Esophagus (tissue), 2 donors: ENCODE measurements at regions not wholly inside any gene's neighbourhood (a gene's known extent, or its start where the extent isn't known, plus 50 kb on each side); places are given as distances from the start of the nearest gene placed in this dataset.

Experiments
- H3K27ac ChIP-seq, 2 donors: one replicate each; pipeline ENCODE4 v1.5.1; 2013; ENCODE audit warnings: low read depth in 2 of 2, mild to moderate bottlenecking in 2 of 2, inconsistent platforms in 1 of 2, low read length in 1 of 2, moderate library complexity in 1 of 2
- H3K27me3 ChIP-seq, 2 donors: one replicate each; pipeline ENCODE4 v1.6.1; 2013; ENCODE audit warnings: low read length in 2 of 2, control low read depth in 1 of 2, mild to moderate bottlenecking in 1 of 2; ENCODE audit not compliant: insufficient read depth in 2 of 2, control insufficient read depth in 1 of 2
- H3K36me3 ChIP-seq, 2 donors: one replicate each; pipeline ENCODE4 v1.6.1; 2013; ENCODE audit warnings: low read length in 1 of 2; ENCODE audit not compliant: control insufficient read depth in 2 of 2, insufficient read depth in 2 of 2
- H3K4me1 ChIP-seq, 2 donors: one replicate each; pipeline ENCODE4 v1.6.1; 2013; ENCODE audit warnings: low read length in 1 of 2; ENCODE audit not compliant: control insufficient read depth in 2 of 2, insufficient read depth in 2 of 2
- H3K4me3 ChIP-seq, 2 donors: one replicate each; pipeline ENCODE4 v1.5.1; 2013; ENCODE audit warnings: low read length in 2 of 2, mild to moderate bottlenecking in 2 of 2, low read depth in 1 of 2, moderate library complexity in 1 of 2
- H3K9me3 ChIP-seq, 2 donors: one replicate each; pipeline ENCODE4 v1.6.1; 2013; ENCODE audit warnings: mild to moderate bottlenecking in 2 of 2, low read depth in 1 of 2, low read length in 1 of 2, moderate library complexity in 1 of 2; ENCODE audit not compliant: control insufficient read depth in 2 of 2, insufficient read depth in 1 of 2
- WGBS, 2 donors: extraction: QIAGEN DNeasy Blood & Tissue Kit; methylation state at CpG; one replicate each; pipeline ENCODE4 v1.1.7; 2013; 5-methylcytosine and 5-hydroxymethylcytosine counted together
- donor health status: healthy with polysubstance abuse.
- donor health status: Bipolar disorder and iron deficiency.

- H3K4me3 ChIP-seq, result no peak overlapping the region
- H3K9me3 ChIP-seq, result no peaks in the 10 kb centered on the region
- WGBS, 2 donors, result 59 to 73% methylated on average over 2 of the region's 2 CpGs
- H3K4me1 ChIP-seq, result no peaks in the 10 kb centered on the region
- no peak overlapping the region for H3K27ac ChIP-seq
- H3K27me3 ChIP-seq, result no peaks in the 10 kb centered on the region
- H3K36me3 ChIP-seq, result no peaks in the 10 kb centered on the region
Observed at GRCh38 chr14:84181072-84181471, 1348.9 kb upstream of the FLRT2 start.

DNA sequence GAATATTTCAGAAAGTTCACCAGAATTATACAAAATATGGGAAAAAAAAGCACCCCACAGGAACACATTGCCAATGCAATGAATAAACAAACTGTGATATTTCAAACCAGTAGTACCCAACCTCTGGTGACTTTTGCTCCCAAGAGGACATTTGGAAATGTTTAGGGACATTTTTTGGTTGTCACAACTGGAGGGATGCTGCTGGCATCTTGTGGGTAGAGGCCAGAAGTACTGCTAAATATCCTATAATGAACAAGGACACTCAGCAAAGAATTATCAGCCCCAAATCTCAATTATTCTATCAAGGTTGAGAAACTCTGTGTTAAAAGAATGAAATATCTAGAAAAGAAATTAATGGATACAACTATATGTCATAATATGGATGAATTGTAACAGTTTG lies 1334.4 kb upstream of the FLRT2 start:
- Histone ChIP-seq H3K36me3 (no peaks in the 10 kb centered on the region), H3K9me3 (no peaks in the 10 kb centered on the region), H3K4me3 (no peak overlapping the region), H3K27ac (no peak overlapping the region), H3K27me3 (no peaks in the 10 kb centered on the region), H3K4me1 (no peaks in the 10 kb centered on the region)

- Histone ChIP-seq H3K27ac (no peak overlapping the region), H3K27me3 (no peaks in the 10 kb centered on the region), H3K4me3 (no peak overlapping the region), H3K36me3 (no peaks in the 10 kb centered on the region), H3K9me3 (no peaks in the 10 kb centered on the region), H3K4me1 (no peaks in the 10 kb centered on the region)
- WGBS, 2 donors, result 68 to 74% methylated on average over 1 of the region's 1 CpG
Observed at GRCh38 chr14:84197704-84198103, 1332.2 kb upstream of the FLRT2 start.

DNA sequence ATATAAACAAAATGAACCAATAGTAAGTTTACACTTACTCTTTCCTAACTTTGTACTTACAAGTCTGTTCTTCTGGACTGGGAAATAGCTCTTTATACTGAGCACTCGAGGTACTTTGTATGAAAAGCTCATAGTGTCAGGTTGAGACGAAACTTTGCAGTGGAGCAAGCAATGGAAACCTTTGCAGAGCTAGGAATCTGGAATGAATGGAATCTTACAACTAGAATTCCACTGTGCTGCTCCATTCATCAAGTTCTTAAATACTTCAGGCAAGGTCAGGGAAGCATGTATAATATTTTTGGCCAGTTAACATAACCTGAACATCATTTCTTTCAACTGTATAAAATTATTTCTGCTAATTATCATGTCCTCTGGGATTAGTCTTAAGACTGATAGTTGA lies 1327.5 kb upstream of the FLRT2 start:
- Histone ChIP-seq H3K4me3 (no peak overlapping the region), H3K9me3 (no peaks in the 10 kb centered on the region), H3K27ac (no peak overlapping the region), H3K4me1 (no peaks in the 10 kb centered on the region), H3K27me3 (no peaks in the 10 kb centered on the region), H3K36me3 (no peaks in the 10 kb centered on the region)
- 51 to 62% methylated on average over 2 of the region's 2 CpGs for WGBS, 2 donors

DNA sequence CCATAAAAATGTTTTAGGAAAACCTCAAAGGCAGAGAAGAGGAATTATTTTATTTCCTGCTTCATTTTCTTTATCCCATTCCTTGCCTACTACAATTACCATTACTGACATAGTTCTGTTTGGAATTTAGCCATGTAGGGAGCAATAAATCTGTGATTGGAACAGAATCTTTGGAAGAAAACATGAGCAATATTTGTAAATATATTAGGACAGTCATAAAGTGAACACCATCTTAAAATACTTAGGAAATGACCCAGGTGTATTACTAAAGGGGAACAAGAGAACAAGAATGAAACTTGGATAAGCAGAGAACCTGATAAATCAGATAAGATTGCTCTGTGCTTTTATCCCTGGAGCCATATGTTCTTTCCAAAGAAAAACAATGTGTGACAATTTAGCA lies 1326.0 kb upstream of the FLRT2 start:
- H3K4me1 ChIP-seq, result no peaks in the 10 kb centered on the region
- H3K27me3 ChIP-seq, result no peaks in the 10 kb centered on the region
- no peak overlapping the region for H3K27ac ChIP-seq
- H3K4me3 ChIP-seq, result no peak overlapping the region
- no peaks in the 10 kb centered on the region for H3K9me3 ChIP-seq
- H3K36me3 ChIP-seq, result no peaks in the 10 kb centered on the region

DNA sequence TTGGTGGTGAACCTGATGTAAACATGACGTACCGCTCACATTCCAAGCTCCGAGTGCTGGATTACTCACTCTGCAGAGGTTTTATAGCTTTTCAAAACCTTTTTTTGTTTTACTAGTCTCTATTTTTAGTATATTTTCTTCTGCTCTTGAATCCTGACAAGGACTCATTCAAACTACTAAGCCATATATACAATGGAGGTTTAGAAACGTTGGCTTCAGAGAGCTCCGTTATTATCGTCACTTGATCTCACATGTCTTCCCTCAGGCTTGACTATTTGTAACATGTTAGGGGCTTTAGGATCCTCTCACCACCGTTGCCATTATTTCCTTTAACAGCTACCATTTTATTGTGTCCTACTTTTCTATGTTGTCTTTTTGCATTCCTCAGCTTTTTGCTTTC lies 1321.5 kb upstream of the FLRT2 start:
- H3K4me3 ChIP-seq, result no peak overlapping the region
- no peak overlapping the region for H3K27ac ChIP-seq
- 54 to 63% methylated on average over 7 of the region's 7 CpGs for WGBS, 2 donors
- no peaks in the 10 kb centered on the region for H3K27me3 ChIP-seq
- H3K36me3 ChIP-seq, result no peaks in the 10 kb centered on the region
- H3K4me1 ChIP-seq, result no peaks in the 10 kb centered on the region
- no peaks in the 10 kb centered on the region for H3K9me3 ChIP-seq

GRCh38 chr14:84209031-84209430 lies 1320.9 kb upstream of the FLRT2 start:
- no peak overlapping the region for H3K27ac ChIP-seq
- no peaks in the 10 kb centered on the region for H3K4me1 ChIP-seq
- H3K9me3 ChIP-seq, result no peaks in the 10 kb centered on the region
- no peak overlapping the region for H3K4me3 ChIP-seq
- no peaks in the 10 kb centered on the region for H3K27me3 ChIP-seq
- 38 to 54% methylated on average over 1 of the region's 1 CpG for WGBS, 2 donors
- H3K36me3 ChIP-seq, result no peaks in the 10 kb centered on the region

DNA sequence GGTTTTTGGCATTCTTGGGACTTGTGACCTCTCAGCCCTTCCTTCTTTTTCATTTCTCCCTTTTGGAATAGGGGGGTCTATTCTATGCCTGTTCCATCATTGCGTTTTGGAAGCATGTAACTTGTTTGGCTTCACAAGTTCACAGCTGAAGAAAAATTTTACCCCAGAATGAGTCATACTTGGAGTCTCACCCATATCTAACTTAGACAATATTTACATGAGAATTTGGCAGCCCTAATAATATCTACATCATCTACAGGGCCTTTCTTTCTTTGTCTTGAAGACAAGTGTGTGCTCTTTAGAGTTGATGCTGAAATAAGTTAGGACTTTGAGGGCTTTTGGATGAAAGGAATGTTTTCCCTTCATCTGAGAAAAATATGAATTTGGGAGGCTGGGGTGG lies 1312.9 kb upstream of the FLRT2 start:
- Histone ChIP-seq H3K27me3 (no peaks in the 10 kb centered on the region), H3K9me3 (peaks cover 0 to 3% of the 10 kb centered on the region in 2 donors), H3K36me3 (no peaks in the 10 kb centered on the region), H3K4me3 (no peak overlapping the region), H3K27ac (no peak overlapping the region), H3K4me1 (no peaks in the 10 kb centered on the region)
- WGBS, 2 donors, result 48 to 55% methylated on average over 1 of the region's 1 CpG

DNA sequence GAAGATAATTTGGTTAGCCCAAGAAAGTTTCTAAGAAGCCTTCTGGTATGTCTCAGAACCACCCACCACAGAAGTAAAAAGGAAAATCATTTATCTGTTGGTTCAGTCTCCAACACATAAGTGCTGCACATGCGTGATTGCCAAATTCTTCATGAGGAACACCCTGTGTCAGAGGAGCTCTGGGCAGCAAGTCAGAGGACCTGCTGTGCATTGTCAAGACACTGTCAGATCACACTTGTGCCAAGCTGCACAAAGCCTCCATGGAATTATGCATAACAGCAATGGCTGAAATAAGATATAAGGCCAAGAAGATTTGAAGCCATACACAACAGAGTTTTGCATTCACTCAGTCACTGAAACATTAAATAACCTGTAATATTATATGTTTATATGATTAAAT lies 1304.7 kb upstream of the FLRT2 start:
- H3K27ac ChIP-seq, result no peak overlapping the region
- no peak overlapping the region for H3K4me3 ChIP-seq
- H3K27me3 ChIP-seq, result no peaks in the 10 kb centered on the region
- no peaks in the 10 kb centered on the region for H3K9me3 ChIP-seq
- WGBS, 2 donors, result 50 to 83% methylated on average over 1 of the region's 1 CpG
- H3K4me1 ChIP-seq, result no peaks in the 10 kb centered on the region
- H3K36me3 ChIP-seq, result no peaks in the 10 kb centered on the region

DNA sequence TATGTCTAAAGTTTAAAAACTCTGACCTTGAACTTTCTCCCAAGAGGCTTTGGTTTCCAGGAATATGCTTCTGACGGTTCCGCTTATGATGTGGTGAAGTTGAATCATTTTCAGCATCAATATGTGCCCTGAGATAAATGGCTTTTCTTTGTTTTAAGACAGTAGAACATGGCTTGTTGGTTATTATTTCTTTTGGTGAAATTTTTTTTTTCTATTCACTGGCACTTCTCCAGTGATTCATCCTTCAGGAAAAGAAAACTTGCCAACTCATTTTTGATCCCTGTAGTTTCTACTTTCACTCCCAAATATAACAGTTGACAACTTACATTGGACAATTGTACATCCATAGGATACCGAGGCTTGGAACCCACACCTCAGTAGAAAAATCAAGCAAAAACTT lies 1301.2 kb upstream of the FLRT2 start:
- no peaks in the 10 kb centered on the region for H3K27me3 ChIP-seq
- H3K4me3 ChIP-seq, result no peak overlapping the region
- WGBS, 2 donors, result 54 to 70% methylated on average over 3 of the region's 3 CpGs
- H3K9me3 ChIP-seq, result no peaks in the 10 kb centered on the region
- no peaks in the 10 kb centered on the region for H3K4me1 ChIP-seq
- H3K27ac ChIP-seq, result no peak overlapping the region
- no peaks in the 10 kb centered on the region for H3K36me3 ChIP-seq
